Chondrocyte (in vitro differentiated cells): ENCODE measurements at regions not wholly inside any gene's neighbourhood (a gene's known extent, or its start where the extent isn't known, plus 50 kb on each side); places are given as distances from the start of the nearest gene placed in this dataset.

ENCODE experiments used
- DNase-seq: peaks from one replicate; pipeline ENCODE4 v3.0.0; 2021; ENCODE audit warnings: mixed read lengths, low spot score
- H3K27ac Mint-ChIP-seq: one replicate; pipeline ENCODE4 v1.8.0; 2021; ENCODE audit warnings: mild to moderate bottlenecking, moderate library complexity, mixed read lengths; ENCODE audit not compliant: unreplicated experiment
- H3K27me3 Mint-ChIP-seq: 2 replicates; pipeline ENCODE4 v1.8.0; 2021; ENCODE audit warnings: low read depth, mixed read lengths
- H3K36me3 Mint-ChIP-seq: 2 replicates; pipeline ENCODE4 v1.8.0; 2021; ENCODE audit warnings: low read depth, mixed read lengths
- H3K4me1 Mint-ChIP-seq: 2 replicates; pipeline ENCODE4 v1.8.0; 2021; ENCODE audit warnings: low read depth, mild to moderate bottlenecking, mixed read lengths
- H3K4me3 Mint-ChIP-seq: one replicate; pipeline ENCODE4 v1.8.0; 2021; ENCODE audit warnings: mild to moderate bottlenecking, moderate library complexity, mixed read lengths; ENCODE audit not compliant: unreplicated experiment
- H3K9me3 Mint-ChIP-seq: 2 replicates; pipeline ENCODE4 v1.8.0; 2021; ENCODE audit warnings: low read depth, mixed read lengths
- TF ChIP-seq, protein P1 (sequence below): fragments of 200-600 bp; sonication (generic); IDR thresholded peaks from 2 replicates; pipeline ENCODE4 v1.5.0; 2021; ENCODE audit warnings: antibody characterized with exemption, mild to moderate bottlenecking, moderate library complexity

DNA sequence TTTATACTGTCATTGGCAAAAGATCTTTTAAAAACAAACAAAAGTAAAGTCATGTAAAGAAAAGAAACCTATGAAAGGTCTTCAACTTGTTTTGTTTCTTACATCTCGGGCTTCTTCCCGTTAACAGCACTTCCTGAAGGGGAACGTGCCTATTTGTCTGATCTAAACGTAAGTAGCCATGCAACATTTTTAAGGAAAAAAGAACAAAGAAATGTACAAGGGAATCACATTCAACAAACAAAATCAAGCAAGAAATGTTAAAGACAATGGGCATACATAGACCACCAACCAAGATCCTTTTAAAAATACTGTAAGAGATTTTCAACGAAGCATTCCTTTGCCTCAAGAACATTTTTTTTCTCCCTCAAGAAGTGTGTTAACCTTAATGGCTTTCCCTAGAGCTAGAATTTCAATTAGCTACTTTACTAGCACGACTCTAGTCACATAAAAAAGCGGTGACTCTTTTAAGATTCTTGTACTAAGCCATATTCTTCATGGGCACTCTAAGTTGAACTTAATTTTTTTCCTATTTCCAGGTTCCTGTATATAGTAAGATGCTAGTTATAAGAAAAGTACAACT, 112.0 kb upstream of the TTC29 start:
- Mint-ChIP-seq H3K27ac (peak overlapping the region; percentile 92), H3K36me3 (no peaks in the 10 kb centered on the region), H3K4me3 (peak overlapping the region; percentile 63), H3K27me3 (no peaks in the 10 kb centered on the region), H3K4me1 (peaks cover 37% of the 10 kb centered on the region), H3K9me3 (no peaks in the 10 kb centered on the region)
- no peak for DNase-seq
- TF ChIP-seq, protein P1, sequence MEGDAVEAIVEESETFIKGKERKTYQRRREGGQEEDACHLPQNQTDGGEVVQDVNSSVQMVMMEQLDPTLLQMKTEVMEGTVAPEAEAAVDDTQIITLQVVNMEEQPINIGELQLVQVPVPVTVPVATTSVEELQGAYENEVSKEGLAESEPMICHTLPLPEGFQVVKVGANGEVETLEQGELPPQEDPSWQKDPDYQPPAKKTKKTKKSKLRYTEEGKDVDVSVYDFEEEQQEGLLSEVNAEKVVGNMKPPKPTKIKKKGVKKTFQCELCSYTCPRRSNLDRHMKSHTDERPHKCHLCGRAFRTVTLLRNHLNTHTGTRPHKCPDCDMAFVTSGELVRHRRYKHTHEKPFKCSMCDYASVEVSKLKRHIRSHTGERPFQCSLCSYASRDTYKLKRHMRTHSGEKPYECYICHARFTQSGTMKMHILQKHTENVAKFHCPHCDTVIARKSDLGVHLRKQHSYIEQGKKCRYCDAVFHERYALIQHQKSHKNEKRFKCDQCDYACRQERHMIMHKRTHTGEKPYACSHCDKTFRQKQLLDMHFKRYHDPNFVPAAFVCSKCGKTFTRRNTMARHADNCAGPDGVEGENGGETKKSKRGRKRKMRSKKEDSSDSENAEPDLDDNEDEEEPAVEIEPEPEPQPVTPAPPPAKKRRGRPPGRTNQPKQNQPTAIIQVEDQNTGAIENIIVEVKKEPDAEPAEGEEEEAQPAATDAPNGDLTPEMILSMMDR, result no peak

DNA sequence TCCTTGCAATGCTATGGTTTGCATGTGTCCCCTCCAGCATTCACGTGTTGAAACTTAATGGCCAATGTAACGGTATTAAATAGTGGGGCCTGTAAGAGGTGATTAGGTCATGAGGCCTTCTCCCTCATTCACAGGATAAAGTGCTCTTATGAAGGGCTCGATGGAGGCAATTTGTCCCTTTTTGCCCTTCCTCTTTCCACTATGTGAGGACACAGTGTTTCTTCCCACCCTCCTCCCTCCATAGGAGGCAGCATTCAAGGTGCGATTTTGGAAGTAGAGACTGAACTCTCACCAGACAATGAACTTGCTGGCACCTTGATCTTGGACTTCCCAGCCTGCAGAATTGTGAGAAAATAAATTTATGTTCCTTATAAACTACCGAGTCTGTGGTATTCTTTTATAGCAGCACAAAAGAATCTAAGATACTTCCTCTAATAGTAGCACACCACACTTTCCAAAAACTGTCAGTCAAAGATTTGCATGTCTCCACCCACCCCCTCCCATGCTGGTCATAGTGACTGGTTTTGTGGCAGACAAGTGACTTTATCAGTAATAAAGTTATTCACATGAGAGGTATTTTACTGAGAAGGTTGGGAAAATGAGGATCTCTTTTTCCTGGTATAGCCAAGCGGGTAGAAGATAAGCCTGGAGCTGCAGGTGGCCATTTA, 113.5 kb upstream of the TTC29 start:
- no peaks in the 10 kb centered on the region for H3K27me3 Mint-ChIP-seq

DNA sequence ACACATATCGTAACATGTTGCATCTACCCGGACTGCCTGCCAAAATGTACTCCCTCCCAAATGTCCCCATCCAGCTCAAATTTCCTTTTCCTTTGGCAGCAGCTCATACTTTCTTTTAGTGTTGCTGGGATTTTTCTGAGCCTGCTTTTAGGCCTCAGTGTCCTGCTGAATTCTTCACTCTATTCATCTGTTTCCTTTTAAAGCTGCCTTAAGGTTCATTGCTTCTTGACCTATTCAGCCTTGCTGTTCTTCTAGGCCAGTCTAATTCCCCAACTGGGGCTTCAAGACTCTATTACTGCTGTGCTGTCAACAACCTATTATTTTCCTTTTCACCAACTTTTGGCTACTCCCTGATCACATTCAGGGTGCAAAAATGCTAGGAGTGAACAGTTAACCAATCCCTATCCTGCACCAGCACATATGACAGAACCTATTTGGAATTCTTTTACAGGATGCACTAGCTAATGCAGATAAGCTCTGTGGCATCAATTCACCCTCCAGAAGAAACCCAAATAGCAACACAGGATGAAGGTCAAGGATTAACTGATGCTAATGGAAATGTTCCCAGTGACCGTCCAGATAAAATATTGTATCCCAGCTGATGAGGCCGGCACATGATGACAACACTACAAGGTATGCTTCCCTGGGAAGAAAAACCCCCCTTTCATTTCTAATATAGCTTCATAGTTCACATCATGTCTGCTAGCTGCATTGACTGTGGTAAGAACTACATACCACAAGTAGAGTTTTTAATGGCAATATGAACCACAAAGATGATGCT, 114.7 kb upstream of the TTC29 start:
- peak overlapping the region; percentile 77 for H3K27ac Mint-ChIP-seq
- no peak for DNase-seq
- no peaks in the 10 kb centered on the region for H3K9me3 Mint-ChIP-seq
- H3K36me3 Mint-ChIP-seq, result no peaks in the 10 kb centered on the region
- no peaks in the 10 kb centered on the region for H3K27me3 Mint-ChIP-seq
- H3K4me1 Mint-ChIP-seq, result peaks cover 37% of the 10 kb centered on the region
- H3K4me3 Mint-ChIP-seq, result no peak overlapping the region
- TF ChIP-seq, protein P1, result no peak

More for the DNA sequence above, 113.5 kb upstream of the TTC29 start:
- Mint-ChIP-seq H3K4me3 (no peak overlapping the region), H3K4me1 (peaks cover 37% of the 10 kb centered on the region), H3K27ac (no peak overlapping the region), H3K36me3 (no peaks in the 10 kb centered on the region), H3K9me3 (no peaks in the 10 kb centered on the region)
- TF ChIP-seq, protein P1, result no peak
- DNase-seq, result no peak

DNA sequence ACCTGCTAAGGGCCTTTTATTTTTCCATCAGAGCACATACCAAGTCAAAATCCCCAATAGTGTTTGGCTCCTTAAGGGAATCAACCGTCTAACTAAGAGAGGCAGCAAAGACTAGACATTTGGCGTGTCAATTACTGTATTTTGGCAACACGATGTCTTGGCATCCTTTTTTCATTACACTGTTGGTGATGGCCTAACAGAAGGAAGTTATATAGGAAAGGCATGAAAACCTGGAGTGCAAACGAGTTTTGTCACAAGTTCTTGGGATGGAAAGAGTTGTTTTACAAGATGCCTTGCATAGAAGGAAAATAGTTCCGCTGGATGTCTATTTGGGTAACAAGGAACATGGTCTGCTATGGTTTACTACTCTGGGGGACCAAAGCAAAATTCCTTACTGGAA, 119.2 kb upstream of the TTC29 start:
- DNase-seq, result no peak
- Mint-ChIP-seq H3K27me3 (no peaks in the 10 kb centered on the region), H3K4me1 (peaks cover 14% of the 10 kb centered on the region), H3K36me3 (peaks cover 1% of the 10 kb centered on the region), H3K9me3 (peaks cover 3% of the 10 kb centered on the region), H3K27ac (no peak overlapping the region), H3K4me3 (no peak overlapping the region)
- TF ChIP-seq, protein P1, result no peak

GRCh38 chr4:147068564-147068963, 122.9 kb upstream of the TTC29 start:
- Mint-ChIP-seq H3K4me3 (no peak overlapping the region), H3K27ac (no peak overlapping the region), H3K27me3 (no peaks in the 10 kb centered on the region), H3K9me3 (peaks cover 6% of the 10 kb centered on the region), H3K4me1 (no peaks in the 10 kb centered on the region), H3K36me3 (peaks cover 1% of the 10 kb centered on the region)
- no peak for DNase-seq
- TF ChIP-seq, protein P1, result no peak
